ENCODE measurements at regions not wholly inside any gene's neighbourhood (a gene's known extent, or its start where the extent isn't known, plus 50 kb on each side); places are given as distances from the start of the nearest gene placed in this dataset.
A peak's percentile ranks its signal among the peaks of the same experiment; 100 is the strongest.

DNA sequence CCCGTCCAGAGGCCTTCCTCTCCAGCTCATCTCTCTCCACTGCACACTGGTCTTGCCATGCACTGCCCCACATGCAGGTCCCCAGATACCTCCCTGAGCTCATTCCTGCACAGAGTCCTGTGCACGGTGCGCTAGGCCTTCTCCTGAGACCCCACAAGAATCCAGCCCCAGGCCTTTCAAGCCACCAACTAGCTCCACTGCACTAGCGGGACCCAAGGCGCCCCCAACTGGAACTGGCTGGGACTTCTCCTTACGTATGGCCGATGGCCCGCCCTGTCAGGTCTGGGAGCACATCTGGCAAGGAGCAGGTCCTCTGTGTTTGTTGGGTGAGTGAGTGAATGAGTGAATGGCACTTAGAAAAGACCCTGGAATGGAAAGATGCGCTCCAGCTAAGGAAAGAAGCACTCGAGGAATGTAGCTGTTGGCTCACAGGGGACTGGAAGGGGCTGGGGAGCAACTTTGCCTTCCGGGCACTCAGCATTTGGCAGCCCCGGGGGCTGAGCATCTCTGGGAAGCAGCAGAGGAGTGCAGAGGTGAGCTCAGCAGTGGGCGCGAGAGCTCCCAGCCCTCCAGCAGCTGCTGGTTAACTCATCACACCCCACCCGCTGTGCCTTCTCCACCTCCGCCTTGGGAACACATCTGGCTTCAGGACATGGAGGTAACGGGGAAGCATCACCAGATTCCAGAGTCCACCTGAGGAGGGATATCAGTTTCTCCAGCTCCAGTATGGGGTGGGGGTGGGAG lies 223.1 kb downstream of the GLI2 start:
- no peak for DNase-seq

DNA sequence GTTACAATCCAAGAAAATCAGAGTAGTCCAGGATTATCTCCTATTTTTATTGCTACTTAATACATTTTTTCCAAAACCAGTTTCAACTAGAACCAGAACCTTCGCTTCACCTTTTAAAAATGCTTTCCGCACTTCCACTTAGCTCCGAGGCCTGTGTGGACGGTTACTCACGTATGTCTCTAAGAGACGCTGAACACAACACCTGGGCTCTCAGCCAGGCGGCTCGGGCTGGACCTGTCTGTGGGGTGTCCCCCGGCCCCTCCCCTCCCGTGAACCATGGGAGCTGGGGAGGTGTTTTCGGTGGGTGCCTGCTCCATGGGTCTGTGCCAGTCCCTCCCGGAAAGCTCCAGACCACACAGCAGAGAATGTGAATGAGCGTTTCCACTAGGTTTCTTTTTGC lies 223.8 kb downstream of the GLI2 start:
- DNase-seq, result no peak

GRCh38 chr2:120960770-120961366 lies 225.2 kb downstream of the GLI2 start:
- no peak for DNase-seq

GRCh38 chr2:120961396-120961795 lies 225.7 kb downstream of the GLI2 start:
- DNase-seq, result no peak

GRCh38 chr2:120963997-120964705 lies 228.5 kb downstream of the GLI2 start:
- DNase-seq, result no peak

- DNase-seq, result no peak
Measured at GRCh38 chr2:120964819-120965218, 229.2 kb downstream of the GLI2 start.

GRCh38 chr2:120966510-120967254 lies 231.0 kb downstream of the GLI2 start:
- no peak for DNase-seq

DNA sequence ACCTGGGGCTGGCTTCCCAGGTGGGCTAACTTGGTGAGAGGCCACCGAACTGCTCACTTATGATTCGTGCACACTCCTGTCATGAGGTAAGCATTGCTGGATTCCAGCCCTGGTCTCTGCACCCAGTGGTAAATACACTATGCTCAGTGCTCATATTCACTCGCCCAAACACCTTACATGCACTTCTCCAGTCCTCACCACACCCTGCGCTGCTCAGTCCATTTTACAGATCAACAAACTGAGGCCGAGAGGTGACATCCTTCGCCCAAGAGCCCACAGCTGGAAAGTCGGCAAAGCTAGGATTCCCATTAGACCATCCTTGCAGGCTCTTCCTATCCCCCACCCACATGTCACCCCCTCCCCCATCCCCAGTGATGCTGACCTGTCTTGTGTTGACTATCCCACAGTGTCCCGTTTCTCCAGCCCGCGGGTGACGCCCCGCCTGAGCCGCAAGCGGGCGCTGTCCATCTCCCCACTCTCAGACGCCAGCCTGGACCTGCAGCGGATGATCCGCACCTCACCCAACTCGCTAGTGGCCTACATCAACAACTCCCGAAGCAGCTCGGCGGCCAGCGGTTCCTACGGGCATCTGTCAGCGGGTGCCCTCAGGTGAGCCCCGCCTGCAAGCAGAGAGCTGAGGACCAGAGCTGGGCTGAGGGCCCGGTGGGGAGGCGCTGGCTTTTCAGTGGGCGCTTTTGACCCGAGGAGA lies 232.8 kb downstream of the GLI2 start:
- DNase-seq, result no peak

GRCh38 chr2:120969613-120970355 lies 234.1 kb downstream of the GLI2 start:
- no peak for DNase-seq

GRCh38 chr2:120971866-120972265 lies 236.2 kb downstream of the GLI2 start:
- no peak for DNase-seq

DNA sequence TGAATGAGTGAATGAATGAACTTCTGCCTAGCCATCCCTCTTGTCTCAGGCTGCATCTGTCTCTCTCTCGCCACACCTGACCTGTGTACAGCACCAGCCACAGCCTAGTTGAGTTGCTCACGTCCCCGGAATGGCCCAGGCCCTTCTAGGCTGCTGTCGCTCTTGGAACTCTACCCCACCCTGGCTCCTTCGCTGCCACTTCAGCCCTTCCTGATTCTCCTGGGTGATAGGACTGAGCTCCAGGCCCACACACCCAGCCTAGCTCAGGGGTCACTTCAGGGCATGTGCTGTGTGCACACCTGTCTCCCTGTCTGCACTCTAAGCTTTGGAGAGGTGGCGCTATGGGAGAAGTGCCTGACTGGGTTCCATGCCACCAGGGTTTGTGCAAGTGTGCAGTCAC lies 236.6 kb downstream of the GLI2 start:
- peak; percentile 83 for DNase-seq

GRCh38 chr2:120973196-120973595 lies 237.5 kb downstream of the GLI2 start:
- DNase-seq, result no peak

DNA sequence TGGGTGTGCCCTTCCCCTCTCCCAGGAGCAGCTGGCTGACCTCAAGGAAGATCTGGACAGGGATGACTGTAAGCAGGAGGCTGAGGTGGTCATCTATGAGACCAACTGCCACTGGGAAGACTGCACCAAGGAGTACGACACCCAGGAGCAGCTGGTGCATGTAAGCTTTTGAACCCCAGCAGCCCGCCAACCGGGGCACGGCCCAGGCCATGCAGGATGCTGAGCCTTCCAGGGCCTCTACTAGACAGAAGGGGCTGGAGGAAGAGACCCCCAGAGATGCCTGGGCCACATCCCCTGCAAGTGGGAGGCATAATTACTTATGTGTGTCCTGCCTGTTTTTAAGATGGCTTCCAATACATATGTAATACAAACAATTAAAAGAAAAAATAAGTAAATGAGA lies 239.3 kb downstream of the GLI2 start:
- no peak for DNase-seq

DNA sequence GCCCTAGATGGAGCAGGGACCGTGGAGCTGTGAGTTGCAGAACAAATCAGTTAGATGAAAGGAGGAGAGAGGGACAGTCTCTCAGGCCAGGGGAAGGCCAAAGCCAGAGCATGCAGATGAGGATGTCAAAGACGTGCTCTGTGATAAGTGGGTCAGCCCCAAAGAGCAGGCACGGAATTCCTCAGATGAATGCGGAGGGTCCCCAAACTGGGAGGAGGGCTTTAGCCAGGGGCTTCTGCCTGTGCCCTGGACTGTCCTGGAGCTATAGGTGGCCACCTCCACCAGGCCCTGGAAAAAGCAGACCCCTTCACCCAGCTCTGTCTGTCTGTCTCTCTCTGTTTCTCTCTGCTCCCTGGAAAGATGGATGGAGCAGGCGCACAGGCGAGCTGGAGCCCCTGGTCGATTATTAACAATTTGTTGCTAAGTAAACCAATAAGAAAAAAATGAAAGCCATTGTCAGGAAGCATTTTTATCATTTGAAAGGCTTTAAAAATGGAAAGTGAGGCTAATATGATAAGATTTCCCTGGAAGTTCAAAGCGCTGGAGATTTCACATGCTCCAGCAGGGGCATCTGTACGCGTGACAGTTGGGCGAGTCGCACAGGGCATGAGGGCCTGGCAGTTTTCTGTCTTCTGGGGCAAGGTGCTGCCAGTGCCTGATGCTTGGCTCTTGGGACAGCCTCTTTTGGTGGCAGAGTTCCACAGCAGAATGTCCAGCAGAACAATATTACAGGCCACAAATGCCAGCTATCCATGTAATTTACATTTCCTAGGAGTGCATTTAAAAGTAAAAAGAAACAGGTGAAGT lies 241.0 kb downstream of the GLI2 start:
- no peak for DNase-seq

- no peak for DNase-seq
Measured at GRCh38 chr2:120977582-120978358, 242.1 kb downstream of the GLI2 start.

- DNase-seq, result no peak
Measured at GRCh38 chr2:120978359-120979050, 242.8 kb downstream of the GLI2 start.

- no peak for DNase-seq
Measured at GRCh38 chr2:120979398-120979797, 243.7 kb downstream of the GLI2 start.

DNA sequence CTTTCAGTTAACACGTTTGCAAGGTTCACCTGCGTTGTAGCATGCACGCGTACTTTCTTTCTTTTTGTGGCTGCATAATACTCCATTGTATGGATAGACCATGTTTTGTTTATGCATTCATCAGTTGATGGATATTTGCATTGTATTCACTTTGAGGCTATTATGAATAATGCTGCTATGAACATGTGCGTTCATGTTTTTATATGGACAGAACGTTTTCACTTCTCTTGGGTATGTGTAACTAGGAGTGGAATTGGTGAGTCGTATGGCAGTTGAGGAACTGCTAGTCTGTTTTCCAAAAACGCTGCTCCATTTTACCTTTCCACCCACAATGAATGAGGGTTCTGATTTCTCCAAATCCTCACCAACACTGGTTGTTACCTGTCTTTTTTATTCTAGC lies 244.3 kb downstream of the GLI2 start:
- no peak for DNase-seq

DNA sequence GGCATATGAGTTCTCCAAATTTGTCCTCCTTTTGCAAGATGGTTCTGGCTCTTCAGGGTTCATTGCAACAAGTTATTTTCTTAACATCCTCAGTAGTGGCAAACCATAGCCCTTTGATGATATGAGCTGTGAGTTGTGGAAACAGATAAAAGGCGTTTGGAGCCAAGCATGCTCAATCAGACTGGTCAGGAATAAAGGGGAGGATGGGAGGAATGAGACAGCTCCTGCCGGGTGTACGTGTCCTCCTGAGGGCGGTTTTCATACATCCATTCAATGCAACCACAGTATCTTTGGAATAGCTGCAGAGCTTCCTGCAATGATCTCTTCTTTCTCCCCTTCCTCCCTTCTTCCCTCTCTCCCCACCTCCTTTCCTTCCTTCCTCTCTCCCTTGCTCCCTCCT lies 245.8 kb downstream of the GLI2 start:
- DNase-seq, result no peak

GRCh38 chr2:120982598-120982997 lies 246.9 kb downstream of the GLI2 start:
- no peak for DNase-seq
